HCT116 (cell line): ENCODE measurements at regions not wholly inside any gene's neighbourhood (a gene's known extent, or its start where the extent isn't known, plus 50 kb on each side); places are given as distances from the start of the nearest gene placed in this dataset.

Source experiments
- ATAC-seq: fragments of 200-7000 bp; cut with Tn5 transposase; 2 replicates; pipeline ENCODE4 v1.9.1; 2020; ENCODE audit warnings: mild to moderate bottlenecking, moderate library complexity
- BruUV-seq: library from RNA; stranded (reverse); fragments of 400-500 nt; replicated peaks from 2 replicates; lab custom pipeline; 2021; lab: Mats Ljungman, UMichigan
- CTCF ChIA-PET: fragments of 300-600 bp; sonication (Branson Sonifier 250); formaldehyde crosslinking; loops from one replicate; lab custom pipeline; 2021; ENCODE audit warnings: antibody characterized with exemption; lab: Charles Lee
- POLR2A ChIA-PET: fragments of 300-600, 350-600 bp; sonication (Branson Sonifier 250); formaldehyde crosslinking; loops from one replicate; lab custom pipeline; 2021; ENCODE audit warnings: antibody characterized with exemption; lab: Charles Lee
- RAD21 ChIA-PET, 2 experiments: fragments of 300-600 bp; sonication (Branson Sonifier 250); formaldehyde crosslinking; loops; one replicate each; lab custom pipeline; 2023; ENCODE audit warnings: low total read pairs in 2 of 2; ENCODE audit not compliant: uncharacterized antibody in 2 of 2, unreplicated experiment in 2 of 2, low non-redundant PET in 1 of 2; lab: Charles Lee
- DNase-seq: peaks from one replicate; pipeline ENCODE4 v3.0.0-alpha.2; 2010; ENCODE audit warnings: low read depth, low spot score
- H2AFZ ChIP-seq: fragments of 200-600 bp; shearing (Covaris generic), sonication (generic); 2 replicates; pipeline ENCODE4 v1.6.1; 2017; ENCODE audit warnings: low read depth, mixed run types, mixed read lengths, antibody characterized with exemption, low read length; ENCODE audit not compliant: poor library complexity, severe bottlenecking
- H3K27ac ChIP-seq: 2 replicates; pipeline ENCODE4 v1.5.1; 2012; ENCODE audit warnings: low read depth, low read length
- H3K27me3 ChIP-seq: fragments of 200-600 bp; sonication (generic); 2 replicates; pipeline ENCODE4 v1.6.1; 2016; ENCODE audit warnings: mixed run types, low read length, mixed read lengths; ENCODE audit not compliant: insufficient read depth
- H3K36me3 ChIP-seq, 2 experiments: fragments of 200-500 bp in 1 of 2; fragments of 200-600 bp in 1 of 2; sonication (Bioruptor generic) in 1 of 2; sonication (generic) in 1 of 2; 2 replicates each; pipeline versions ENCODE4 v1.5.1 to v1.6.1; 2014 to 2016; ENCODE audit warnings: low read length in 2 of 2, inconsistent platforms in 1 of 2, mixed read lengths in 1 of 2, mixed run types in 1 of 2; ENCODE audit not compliant: insufficient read depth in 2 of 2, control insufficient read depth in 1 of 2
- H3K4me1 ChIP-seq, 2 experiments: fragments of 200-600 bp in 1 of 2; sonication (generic) in 1 of 2; 2 replicates each; pipeline versions ENCODE4 v1.5.1 to v1.6.1; 2012 to 2017; ENCODE audit warnings: low read length in 2 of 2, inconsistent platforms in 1 of 2, mild to moderate bottlenecking in 1 of 2, mixed read lengths in 1 of 2, mixed run types in 1 of 2, moderate library complexity in 1 of 2; ENCODE audit not compliant: insufficient read depth in 2 of 2, control insufficient read depth in 1 of 2
- H3K4me2 ChIP-seq: fragments of 200-600 bp; sonication (generic); 2 replicates; pipeline ENCODE4 v1.6.1; 2017; ENCODE audit warnings: mixed run types, low read length, mixed read lengths
- H3K4me3 ChIP-seq, 2 experiments: fragments of 200-600 bp in 1 of 2; sonication (generic) in 1 of 2; replicated peaks in 1 of 2; 2 replicates each; pipeline ENCODE4 v1.5.1; 2011 to 2016; ENCODE audit warnings: low read length in 2 of 2, control low read depth in 1 of 2, low read depth in 1 of 2, mild to moderate bottlenecking in 1 of 2, mixed read lengths in 1 of 2, mixed run types in 1 of 2
- H3K79me2 ChIP-seq: fragments of 200-600 bp; sonication (generic); 2 replicates; pipeline ENCODE4 v1.6.1; 2017; ENCODE audit warnings: mild to moderate bottlenecking, mixed run types, low read length, moderate library complexity, mixed read lengths; ENCODE audit not compliant: insufficient read depth
- H3K9ac ChIP-seq: fragments of 200-600 bp; sonication (generic); 2 replicates; pipeline ENCODE4 v1.6.1; 2016; ENCODE audit warnings: low read length, mixed read lengths
- H3K9me2 ChIP-seq: fragments of 200-600 bp; sonication (generic), shearing (Covaris generic); 2 replicates; pipeline ENCODE4 v1.6.1; 2017; ENCODE audit warnings: mixed run types, mild to moderate bottlenecking, moderate library complexity; ENCODE audit not compliant: insufficient read depth
- H3K9me3 ChIP-seq, 2 experiments: fragments of 200-500 bp in 1 of 2; fragments of 200-600 bp in 1 of 2; sonication (Bioruptor generic) in 1 of 2; sonication (generic) in 1 of 2; 2 replicates each; pipeline ENCODE4 v1.6.1; 2014 to 2017; ENCODE audit warnings: low read length in 2 of 2, mixed read lengths in 2 of 2, inconsistent platforms in 1 of 2, low read depth in 1 of 2, mild to moderate bottlenecking in 1 of 2, mixed run types in 1 of 2, moderate library complexity in 1 of 2; ENCODE audit not compliant: control insufficient read depth in 1 of 2, insufficient read depth in 1 of 2
- H4K20me1 ChIP-seq: fragments of 200-600 bp; sonication (generic), shearing (Covaris generic); 2 replicates; pipeline ENCODE4 v1.6.1; 2017; ENCODE audit warnings: mixed run types, mild to moderate bottlenecking, moderate library complexity; ENCODE audit not compliant: insufficient read depth
- ATF3 ChIP-seq: IDR thresholded peaks from 2 replicates; pipeline ENCODE4 v1.6.1; 2012
- CBX3 ChIP-seq: IDR thresholded peaks from 2 replicates; pipeline ENCODE4 v1.6.1; 2012; ENCODE audit warnings: low read depth
- CEBPB ChIP-seq: IDR thresholded peaks from 2 replicates; pipeline ENCODE4 v1.6.1; 2012; ENCODE audit warnings: low read depth
- EZH2 ChIP-seq: fragments of 200-600 bp; sonication (generic); IDR thresholded peaks from 2 replicates; pipeline ENCODE4 v1.6.1; 2017; ENCODE audit warnings: antibody characterized with exemption, mixed run types
- FOSL1 ChIP-seq: IDR thresholded peaks from 2 replicates; pipeline ENCODE4 v1.6.1; 2012; ENCODE audit warnings: low read depth
- JUND ChIP-seq: IDR thresholded peaks from 2 replicates; pipeline ENCODE4 v1.6.1; 2012
- POLR2A ChIP-seq: IDR thresholded peaks from 2 replicates; pipeline ENCODE4 v1.7.0; 2011; ENCODE audit warnings: borderline replicate concordance; ENCODE audit not compliant: insufficient read depth, insufficient read length; ENCODE audit errors: extremely low read depth
- RAD21 ChIP-seq: IDR thresholded peaks from 2 replicates; pipeline ENCODE4 v1.6.1; 2012; ENCODE audit warnings: low read depth, mild to moderate bottlenecking
- REST ChIP-seq: IDR thresholded peaks from 2 replicates; pipeline ENCODE4 v1.6.1; 2012; ENCODE audit warnings: low read depth
- SIN3A ChIP-seq: IDR thresholded peaks from 2 replicates; pipeline ENCODE4 v1.6.1; 2012; ENCODE audit warnings: low read depth
- SRF ChIP-seq: IDR thresholded peaks from 2 replicates; pipeline ENCODE4 v1.6.1; 2012; ENCODE audit warnings: low read depth
- YY1 ChIP-seq: IDR thresholded peaks from 2 replicates; pipeline ENCODE4 v1.6.1; 2011; ENCODE audit warnings: low read length, low read depth, moderate library complexity, mild to moderate bottlenecking; ENCODE audit not compliant: insufficient replicate concordance; ENCODE audit errors: extremely low read depth
- ZNF274 ChIP-seq: fragments of 200-500 bp; sonication (Bioruptor generic); IDR thresholded peaks from 2 replicates; pipeline ENCODE4 v1.6.1; 2014; ENCODE audit warnings: mild to moderate bottlenecking, low read depth, low read length, inconsistent platforms
- intact Hi-C: fragments of 100-400 bp; cut with micrococcal nuclease; formaldehyde crosslinking; loops from 2 replicates; pipeline ENCODE4 v1.10.0; 2022

GRCh38 chr10:2728087-2728486 lies 339.3 kb upstream of the PFKP start:
- Histone ChIP-seq H3K9me3 (peaks cover 0 to 3% of the 10 kb centered on the region in 2 experiments; a peak in 1 of 4 replicates), H3K9me2 (no peaks in the 10 kb centered on the region), H3K79me2 (no peaks in the 10 kb centered on the region), H3K36me3 (no peaks in the 10 kb centered on the region), H3K4me1 (no peaks in the 10 kb centered on the region), H3K4me2 (no peak overlapping the region), H2AFZ (no peak overlapping the region), H3K27me3 (no peaks in the 10 kb centered on the region), H3K27ac (no peak overlapping the region), H3K4me3 (no peak overlapping the region), H4K20me1 (no peaks in the 10 kb centered on the region), H3K9ac (no peak overlapping the region)
- DNase-seq, result no peak
- RAD21 ChIA-PET, result no interaction called here
- no TSS peak for BruUV-seq
- POLR2A ChIA-PET, result no interaction called here
- TF ChIP-seq POLR2A, result no peak
- TF ChIP-seq ATF3, result no peak
- TF ChIP-seq EZH2, result no peak
- no peak for TF ChIP-seq REST
- TF ChIP-seq ZNF274, result no peak
- no peak for TF ChIP-seq CEBPB
- no peak for TF ChIP-seq JUND
- TF ChIP-seq YY1, result no peak
- no peak for TF ChIP-seq SRF
- no peak for TF ChIP-seq FOSL1
- TF ChIP-seq SIN3A, result no peak
- TF ChIP-seq CBX3, result no peak
- no peak for TF ChIP-seq RAD21
- ATAC-seq, result no peak
- CTCF ChIA-PET, result no interaction called here
- intact Hi-C loops, result no loop called here
